ENCODE measurements at regions not wholly inside any gene's neighbourhood (a gene's known extent, or its start where the extent isn't known, plus 50 kb on each side); places are given as distances from the start of the nearest gene placed in this dataset.

DNA sequence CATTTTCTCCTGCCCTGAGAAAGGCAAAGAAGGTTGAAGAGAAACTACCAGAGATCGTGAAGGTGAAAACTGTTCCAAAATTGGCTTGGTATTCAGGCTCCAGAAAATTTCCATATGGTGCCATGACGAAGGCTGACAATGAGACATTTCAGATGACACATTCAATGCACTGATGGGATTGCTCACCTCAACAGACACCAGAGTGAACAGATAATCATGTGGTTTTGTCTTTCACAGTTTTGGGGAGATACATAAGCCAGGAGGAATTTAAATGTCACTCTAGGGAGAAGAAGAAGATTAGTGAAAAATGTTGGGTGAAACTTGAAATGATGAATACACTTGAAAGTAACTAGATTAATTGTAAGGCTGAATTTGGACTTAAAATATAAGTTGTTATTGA, 339.7 kb upstream of the EPHA3 start:
- intact Hi-C loops (cut with DNase I; ENCODE audit: low total_unique reads): no loop called here
- no peak for DNase-seq
- Histone ChIP-seq H3K27ac (no peak overlapping the region), H3K4me3 (no peak overlapping the region), H3K9me3 (peaks cover 0 to 5% (median 0%) of the 10 kb centered on the region in 3 donors), H3K36me3 (no peaks in the 10 kb centered on the region), H3K27me3 (no peaks in the 10 kb centered on the region), H3K4me1 (no peaks in the 10 kb centered on the region)
- TF ChIP-seq CTCF (IDR thresholded peaks at IDR 0.05): no peak

DNA sequence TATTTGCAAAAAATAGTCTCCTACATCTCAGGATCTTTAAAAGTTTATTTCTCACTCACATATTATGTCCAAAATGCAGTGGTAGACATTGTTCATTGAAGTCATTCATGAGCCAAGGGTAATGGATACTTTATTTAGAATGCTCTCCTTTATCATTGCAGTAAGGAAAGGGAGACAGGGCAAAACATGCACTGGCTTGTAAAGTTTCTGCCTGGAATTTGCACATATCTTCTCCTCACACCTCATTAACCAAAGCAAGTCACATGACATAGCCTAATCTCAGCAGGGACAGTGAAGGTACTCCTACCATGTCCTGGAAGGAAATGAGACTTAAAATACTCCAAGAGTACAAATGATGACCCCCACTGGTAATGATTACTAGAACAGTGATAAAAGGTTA, 333.7 kb upstream of the EPHA3 start:
- Histone ChIP-seq H3K36me3 (no peaks in the 10 kb centered on the region), H3K4me3 (no peak overlapping the region), H3K27ac (no peak overlapping the region), H3K9me3 (no peaks in the 10 kb centered on the region), H3K27me3 (no peaks in the 10 kb centered on the region), H3K4me1 (no peaks in the 10 kb centered on the region)
- no peak for DNase-seq
- no peak for TF ChIP-seq CTCF (IDR thresholded peaks at IDR 0.05)
- intact Hi-C loops (cut with DNase I; ENCODE audit: low total_unique reads): no loop called here

DNA sequence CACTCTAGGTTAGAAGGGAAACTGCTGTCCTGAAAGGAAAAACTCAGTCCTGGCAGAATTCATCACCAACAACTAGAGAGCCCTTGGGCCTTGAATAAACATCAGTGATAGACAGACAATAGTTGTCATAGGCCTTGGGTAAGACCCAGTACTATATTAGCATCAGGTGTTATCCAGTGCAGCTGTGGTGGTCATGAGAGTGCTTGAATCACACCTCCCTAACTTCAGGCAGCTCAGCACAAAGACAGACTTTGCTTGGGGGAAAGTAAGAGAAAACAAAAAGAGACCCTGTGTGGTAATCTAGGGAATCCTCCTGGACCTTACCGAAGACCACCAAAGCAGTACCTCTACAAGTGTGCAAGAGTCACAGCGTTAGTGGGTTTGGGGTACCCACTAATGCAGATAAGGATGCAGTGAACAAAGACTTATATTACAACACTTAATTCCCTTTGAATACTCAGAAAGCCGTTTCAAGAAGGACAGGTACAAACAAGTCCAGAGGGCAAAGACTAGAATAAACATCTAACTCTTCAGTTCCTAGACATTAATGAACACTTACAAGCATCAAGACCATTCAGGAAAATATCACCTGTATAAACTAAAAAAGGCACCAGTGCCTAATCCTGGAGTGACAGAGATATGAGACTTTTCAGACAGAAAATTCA, 332.3 kb upstream of the EPHA3 start:
- H3K9me3 ChIP-seq: no peaks in the 10 kb centered on the region
- H3K27me3 ChIP-seq: no peaks in the 10 kb centered on the region
- no peaks in the 10 kb centered on the region for H3K4me1 ChIP-seq
- TF ChIP-seq CTCF (IDR thresholded peaks at IDR 0.05): no peak
- no peaks in the 10 kb centered on the region for H3K36me3 ChIP-seq
- H3K4me3 ChIP-seq: no peak overlapping the region
- intact Hi-C loops (cut with DNase I; ENCODE audit: low total_unique reads): no loop called here
- H3K27ac ChIP-seq: no peak overlapping the region
- no peak for DNase-seq

- Histone ChIP-seq H3K27ac (no peak overlapping the region), H3K9me3 (no peaks in the 10 kb centered on the region), H3K4me1 (no peaks in the 10 kb centered on the region), H3K4me3 (no peak overlapping the region), H3K36me3 (no peaks in the 10 kb centered on the region), H3K27me3 (no peaks in the 10 kb centered on the region)
- intact Hi-C loops (cut with DNase I; ENCODE audit: low total_unique reads): no loop called here
- DNase-seq: no peak
- TF ChIP-seq CTCF (IDR thresholded peaks at IDR 0.05): no peak
Measured at GRCh38 chr3:88779482-88779881, 327.9 kb upstream of the EPHA3 start.

DNA sequence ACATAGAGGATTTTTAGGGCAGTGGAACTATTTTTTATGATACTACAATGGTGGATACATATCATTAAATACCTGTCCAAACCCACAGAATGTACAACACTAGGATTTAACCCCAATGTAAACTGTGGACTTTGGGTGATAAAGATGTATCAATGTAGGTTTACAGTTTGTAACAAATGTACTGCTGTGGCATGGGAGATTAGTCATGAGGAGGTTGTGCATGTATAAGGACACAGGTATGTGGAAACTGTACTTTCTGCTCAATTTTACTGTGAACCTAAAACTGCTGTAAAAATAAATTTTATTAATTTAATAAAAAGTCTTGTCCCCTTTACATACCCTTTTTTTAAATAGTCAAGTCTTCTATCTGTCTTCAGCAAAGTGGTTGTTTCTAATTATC, 322.5 kb upstream of the EPHA3 start:
- no peak overlapping the region for H3K4me3 ChIP-seq
- no peaks in the 10 kb centered on the region for H3K36me3 ChIP-seq
- TF ChIP-seq CTCF (IDR thresholded peaks at IDR 0.05): no peak
- intact Hi-C loops (cut with DNase I; ENCODE audit: low total_unique reads): no loop called here
- no peak overlapping the region for H3K27ac ChIP-seq
- H3K4me1 ChIP-seq: no peaks in the 10 kb centered on the region
- no peaks in the 10 kb centered on the region for H3K27me3 ChIP-seq
- H3K9me3 ChIP-seq: no peaks in the 10 kb centered on the region
- no peak for DNase-seq

DNA sequence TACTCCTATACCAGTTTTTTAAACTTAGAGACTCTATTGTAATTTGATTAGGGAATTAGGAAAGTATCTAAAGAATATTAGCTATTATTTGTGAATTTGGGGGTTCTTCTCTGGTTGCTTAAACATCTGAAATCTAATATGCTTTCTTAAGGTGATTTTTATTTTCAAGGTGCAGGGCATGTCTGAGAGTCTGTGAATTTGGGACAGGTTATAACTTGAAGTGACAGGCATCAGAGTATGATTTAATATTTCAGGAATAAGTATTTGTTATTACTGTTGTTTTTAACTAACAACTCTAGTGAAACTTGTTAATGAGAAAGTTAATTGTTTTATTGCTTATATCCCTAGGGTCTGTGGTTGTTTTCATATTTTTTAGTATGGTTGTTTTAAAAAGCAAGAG, 321.6 kb upstream of the EPHA3 start:
- intact Hi-C loops (cut with DNase I; ENCODE audit: low total_unique reads): no loop called here
- no peak overlapping the region for H3K4me3 ChIP-seq
- no peak overlapping the region for H3K27ac ChIP-seq
- TF ChIP-seq CTCF (IDR thresholded peaks at IDR 0.05): no peak
- no peaks in the 10 kb centered on the region for H3K36me3 ChIP-seq
- no peaks in the 10 kb centered on the region for H3K4me1 ChIP-seq
- DNase-seq: no peak
- no peaks in the 10 kb centered on the region for H3K9me3 ChIP-seq
- no peaks in the 10 kb centered on the region for H3K27me3 ChIP-seq
